ENCODE measurements at regions not wholly inside any gene's neighbourhood (a gene's known extent, or its start where the extent isn't known, plus 50 kb on each side); places are given as distances from the start of the nearest gene placed in this dataset.
"Not testable (repeated sequence)": the region's sequence is repeated elsewhere in the genome, so short reads cannot be mapped to it uniquely, and the experiment has no call there.

- Mint-ChIP-seq H3K9me3 (peaks cover 32% of the 10 kb centered on the region), H3K36me3 (ENCODE audit: low read depth) (no peaks in the 10 kb centered on the region), H3K27ac (no peak overlapping the region), H3K27me3 (ENCODE audit: insufficient read depth) (peaks cover 1% of the 10 kb centered on the region), H3K4me3 (no peak overlapping the region), H3K4me1 (ENCODE audit: low read depth) (no peaks in the 10 kb centered on the region)
- DNase-seq, result no peak
- TF ChIP-seq CTCF (IDR thresholded peaks at IDR 0.05), result no peak
Measured at GRCh38 chr13:19123502-19123901, 58.1 kb downstream of the TUBA3C start.

- Mint-ChIP-seq H3K36me3 (ENCODE audit: low read depth) (peaks cover 5% of the 10 kb centered on the region; the same call in 1 of the 2 replicates), H3K27me3 (ENCODE audit: insufficient read depth) (peaks cover under 1% of the 10 kb centered on the region), H3K27ac (no peak overlapping the region), H3K4me1 (ENCODE audit: low read depth) (no peaks in the 10 kb centered on the region), H3K9me3 (peaks cover 51% of the 10 kb centered on the region), H3K4me3 (no peak overlapping the region)
- no peak for DNase-seq
- no peak for TF ChIP-seq CTCF (IDR thresholded peaks at IDR 0.05)
Measured at GRCh38 chr13:19117913-19118739, 63.5 kb downstream of the TUBA3C start.

- H3K4me3 Mint-ChIP-seq; H3K4me1 Mint-ChIP-seq (ENCODE audit: low read depth); H3K36me3 Mint-ChIP-seq (ENCODE audit: low read depth); H3K27ac Mint-ChIP-seq; DNase-seq; H3K27me3 Mint-ChIP-seq (ENCODE audit: insufficient read depth): not testable (repeated sequence)
- H3K9me3 Mint-ChIP-seq, result peaks cover 30% of the 10 kb centered on the region
Measured at GRCh38 chr13:19109225-19109624, 72.4 kb downstream of the TUBA3C start.

- TF ChIP-seq CTCF (IDR thresholded peaks at IDR 0.05), result no peak
- Mint-ChIP-seq H3K27me3 (ENCODE audit: insufficient read depth) (no peaks in the 10 kb centered on the region), H3K4me3 (no peak overlapping the region), H3K27ac (no peak overlapping the region), H3K9me3 (peaks cover 17% of the 10 kb centered on the region), H3K4me1 (ENCODE audit: low read depth) (no peaks in the 10 kb centered on the region), H3K36me3 (ENCODE audit: low read depth) (no peaks in the 10 kb centered on the region)
- DNase-seq, result no peak
Measured at GRCh38 chr13:19103140-19103539, 78.5 kb downstream of the TUBA3C start.

GRCh38 chr13:19093369-19093768 lies 88.3 kb downstream of the TUBA3C start:
- peaks cover 47% of the 10 kb centered on the region for H3K9me3 Mint-ChIP-seq
- H3K36me3 Mint-ChIP-seq (ENCODE audit: low read depth), result peaks cover 10% of the 10 kb centered on the region; the same call in 1 of the 2 replicates
- H3K4me1 Mint-ChIP-seq (ENCODE audit: low read depth), result no peaks in the 10 kb centered on the region
- no peak for TF ChIP-seq CTCF (IDR thresholded peaks at IDR 0.05)
- DNase-seq, result no peak
- no peak overlapping the region for H3K27ac Mint-ChIP-seq
- no peaks in the 10 kb centered on the region for H3K27me3 Mint-ChIP-seq (ENCODE audit: insufficient read depth)
- no peak overlapping the region for H3K4me3 Mint-ChIP-seq

GRCh38 chr13:19090495-19090894 lies 91.1 kb downstream of the TUBA3C start:
- no peak for TF ChIP-seq CTCF (IDR thresholded peaks at IDR 0.05)
- Mint-ChIP-seq H3K4me3 (no peak overlapping the region), H3K27ac (no peak overlapping the region), H3K9me3 (peaks cover 54% of the 10 kb centered on the region), H3K27me3 (ENCODE audit: insufficient read depth) (no peaks in the 10 kb centered on the region; the same call in 1 of the 2 replicates), H3K4me1 (ENCODE audit: low read depth) (no peaks in the 10 kb centered on the region), H3K36me3 (ENCODE audit: low read depth) (peaks cover 10% of the 10 kb centered on the region; the same call in 1 of the 2 replicates)
- no peak for DNase-seq
